A673 (cell line): ENCODE measurements at regions not wholly inside any gene's neighbourhood (a gene's known extent, or its start where the extent isn't known, plus 50 kb on each side); places are given as distances from the start of the nearest gene placed in this dataset.
"Not testable (repeated sequence)": the region's sequence is repeated elsewhere in the genome, so short reads cannot be mapped to it uniquely, and the experiment has no call there.

ENCODE experiments used
- BruUV-seq: library from RNA; stranded (reverse); fragments of 400-500 nt; replicated peaks from 2 replicates; lab custom pipeline; 2021; lab: Mats Ljungman, UMichigan
- CTCF ChIA-PET: fragments of 300-600 bp; sonication (Branson Sonifier 250); formaldehyde crosslinking; loops from one replicate; lab custom pipeline; 2022; ENCODE audit warnings: antibody characterized with exemption; lab: Charles Lee
- POLR2A ChIA-PET: fragments of 300-600 bp; sonication (Branson Sonifier 250); formaldehyde crosslinking; loops from one replicate; lab custom pipeline; 2022; ENCODE audit warnings: antibody characterized with exemption; ENCODE audit not compliant: low non-redundant PET; lab: Charles Lee
- DNase-seq: peaks from one replicate; pipeline ENCODE4 v3.0.0-alpha.2; 2015; ENCODE audit warnings: low spot score
- H3K27ac ChIP-seq: fragments of 200-600 bp; sonication (generic); 2 replicates; pipeline ENCODE4 v1.5.1; 2016; ENCODE audit warnings: mixed run types, low read depth, mild to moderate bottlenecking, mixed read lengths, antibody characterized with exemption, low read length; ENCODE audit not compliant: poor library complexity, severe bottlenecking
- H3K27me3 ChIP-seq: fragments of 200-600 bp; sonication (generic); replicated peaks from 2 replicates; pipeline ENCODE4 v1.6.1; 2017; ENCODE audit warnings: mixed run types, low read depth, mild to moderate bottlenecking, mixed read lengths, antibody characterized with exemption, low read length; ENCODE audit not compliant: insufficient read depth, poor library complexity
- H3K36me3 ChIP-seq: fragments of 200-600 bp; sonication (generic); 2 replicates; pipeline ENCODE4 v1.6.1; 2016; ENCODE audit warnings: mixed run types, mild to moderate bottlenecking, mixed read lengths, antibody characterized with exemption, low read length; ENCODE audit not compliant: insufficient read depth, poor library complexity, severe bottlenecking
- H3K4me1 ChIP-seq: fragments of 200-600 bp; sonication (generic); 2 replicates; pipeline ENCODE4 v1.6.1; 2017; ENCODE audit warnings: mixed run types, mild to moderate bottlenecking, mixed read lengths, antibody characterized with exemption, low read length; ENCODE audit not compliant: insufficient read depth, poor library complexity, severe bottlenecking
- H3K4me3 ChIP-seq: fragments of 200-600 bp; sonication (generic); 2 replicates; pipeline ENCODE4 v1.5.1; 2016; ENCODE audit warnings: low read depth, mixed run types, mild to moderate bottlenecking, mixed read lengths, low read length; ENCODE audit not compliant: poor library complexity, severe bottlenecking
- H3K9me3 ChIP-seq: fragments of 200-600 bp; sonication (generic); 2 replicates; pipeline ENCODE4 v1.6.1; 2016; ENCODE audit warnings: mixed run types, low read depth, mild to moderate bottlenecking, mixed read lengths, antibody characterized with exemption, low read length; ENCODE audit not compliant: poor library complexity, severe bottlenecking
- CTCF ChIP-seq: fragments of 300-800, 200-600 bp; sonication (generic); conservative IDR thresholded peaks from 2 replicates; pipeline ENCODE4 v1.5.1; 2017; ENCODE audit warnings: low read depth, mild to moderate bottlenecking, antibody characterized with exemption, low read length, moderate library complexity, mixed read lengths
- EZH2 ChIP-seq: fragments of 200-600 bp; sonication (generic); IDR thresholded peaks from 2 replicates; pipeline ENCODE4 v1.6.1; 2017; ENCODE audit warnings: borderline replicate concordance, low read depth, mild to moderate bottlenecking, mixed read lengths, antibody characterized with exemption, low read length; ENCODE audit not compliant: poor library complexity, severe bottlenecking
- intact Hi-C: fragments of 100-400 bp; cut with micrococcal nuclease; formaldehyde crosslinking; loops from one replicate; pipeline ENCODE4 v1.10.0; 2022; ENCODE audit not compliant: unreplicated experiment

- CTCF ChIA-PET, H3K27ac ChIP-seq: not testable (repeated sequence)
Measured at GRCh38 chr1:86633306-86633838, 71.0 kb upstream of the SH3GLB1 start.

GRCh38 chr1:86633921-86634320 lies 70.5 kb upstream of the SH3GLB1 start:
- intact Hi-C loops = no loop called here
- Histone ChIP-seq H3K27ac (no peak overlapping the region), H3K9me3 (no peaks in the 10 kb centered on the region), H3K27me3 (no peaks in the 10 kb centered on the region), H3K4me3 (no peak overlapping the region), H3K4me1 (no peaks in the 10 kb centered on the region), H3K36me3 (no peaks in the 10 kb centered on the region)
- peak; percentile 5 for DNase-seq
- ChIA-PET POLR2A (no interaction called here), CTCF (no interaction called here)
- no peak for TF ChIP-seq CTCF
- TF ChIP-seq EZH2 = no peak
- no TSS peak for BruUV-seq

More at GRCh38 chr1:86633306-86633838, 71.0 kb upstream of the SH3GLB1 start:
- POLR2A ChIA-PET, H3K4me1 ChIP-seq, H3K9me3 ChIP-seq, H3K4me3 ChIP-seq, DNase-seq, BruUV-seq, intact Hi-C loops, H3K27me3 ChIP-seq, H3K36me3 ChIP-seq: not testable (repeated sequence)

GRCh38 chr1:86636898-86637297 lies 67.5 kb upstream of the SH3GLB1 start:
- H3K4me3 ChIP-seq = no peak overlapping the region

More at GRCh38 chr1:86636898-86637297, 67.5 kb upstream of the SH3GLB1 start:
- POLR2A ChIA-PET = no interaction called here
- Histone ChIP-seq H3K27me3 (no peaks in the 10 kb centered on the region), H3K27ac (no peak overlapping the region), H3K36me3 (no peaks in the 10 kb centered on the region), H3K9me3 (no peaks in the 10 kb centered on the region), H3K4me1 (no peaks in the 10 kb centered on the region)
- TF ChIP-seq EZH2 (no peak), CTCF (no peak)
- BruUV-seq = no TSS peak
- CTCF ChIA-PET = no interaction called here
- no peak for DNase-seq
- intact Hi-C loops = no loop called here
